HG03196 (cell line): ENCODE measurements at regions not wholly inside any gene's neighbourhood (a gene's known extent, or its start where the extent isn't known, plus 50 kb on each side); places are given as distances from the start of the nearest gene placed in this dataset.
A peak's percentile ranks its signal among the peaks of the same experiment; 100 is the strongest.
"Not testable (repeated sequence)": the region's sequence is repeated elsewhere in the genome, so short reads cannot be mapped to it uniquely, and the experiment has no call there.

ENCODE experiments used
- ATAC-seq: cut with Tn5 transposase; IDR thresholded peaks from one replicate; pipeline ENCODE4 v1.9.1; 2021; ENCODE audit not compliant: unreplicated experiment

GRCh38 chr5:163330723-163331668 is 106.4 kb upstream of the CCNG1 start:
- no peak for ATAC-seq

DNA sequence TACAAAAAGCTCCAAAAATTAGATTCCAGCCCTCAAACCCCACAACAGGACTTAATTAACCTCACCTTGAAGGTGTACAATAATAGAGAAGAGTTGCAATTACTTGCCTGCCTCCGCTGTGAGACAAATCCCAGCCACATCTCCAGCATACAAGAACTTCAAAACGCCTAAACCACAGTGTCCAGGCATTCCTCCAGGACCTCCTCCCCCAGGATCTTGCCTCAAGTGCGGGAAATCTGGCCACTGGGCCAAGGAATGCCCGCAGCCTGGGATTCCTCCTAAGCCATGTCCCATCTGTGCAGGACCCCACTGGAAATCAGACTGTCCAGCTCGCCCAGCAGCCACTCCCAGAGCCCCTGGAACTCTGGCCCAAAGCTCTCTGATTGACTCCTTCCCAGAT is 101.3 kb upstream of the CCNG1 start:
- ATAC-seq, result not testable (repeated sequence)

DNA sequence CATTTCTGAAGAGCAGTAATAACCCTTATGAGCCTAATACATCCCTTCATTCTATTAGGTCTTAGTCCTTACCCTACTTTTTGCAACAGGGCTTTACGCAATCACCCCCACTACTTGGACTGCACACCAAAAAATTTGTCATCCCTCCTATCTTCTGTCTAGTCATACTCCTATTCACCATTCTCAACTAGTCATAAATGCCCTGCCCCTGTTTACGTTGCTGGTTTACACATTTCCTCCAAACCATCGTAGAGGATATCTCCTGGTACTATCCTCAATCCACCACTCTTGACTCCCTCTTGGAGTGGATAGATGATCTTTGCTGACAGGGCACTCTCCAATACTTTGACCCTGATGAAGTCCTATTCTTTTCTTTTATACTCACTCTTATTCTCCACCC is 98.2 kb upstream of the CCNG1 start:
- no peak for ATAC-seq

DNA sequence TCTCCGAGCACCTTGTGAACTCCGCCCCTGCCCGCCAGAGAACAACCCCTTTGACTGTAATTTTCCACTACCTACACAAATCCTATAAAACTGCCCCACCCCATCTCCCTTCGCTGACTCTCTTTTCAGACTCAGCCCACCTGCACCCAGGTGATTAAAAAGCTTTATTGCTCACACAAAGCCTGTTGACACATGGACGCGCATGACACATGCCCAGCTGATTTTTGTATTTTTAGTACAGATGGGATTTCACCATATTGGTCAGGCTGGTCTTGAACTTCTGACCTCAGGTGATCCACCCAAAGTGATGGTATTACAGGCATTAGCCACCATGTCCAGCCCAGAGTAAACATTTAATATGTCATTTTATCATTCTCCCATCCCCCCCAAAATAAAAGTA is 97.0 kb upstream of the CCNG1 start:
- ATAC-seq, result not testable (repeated sequence)

DNA sequence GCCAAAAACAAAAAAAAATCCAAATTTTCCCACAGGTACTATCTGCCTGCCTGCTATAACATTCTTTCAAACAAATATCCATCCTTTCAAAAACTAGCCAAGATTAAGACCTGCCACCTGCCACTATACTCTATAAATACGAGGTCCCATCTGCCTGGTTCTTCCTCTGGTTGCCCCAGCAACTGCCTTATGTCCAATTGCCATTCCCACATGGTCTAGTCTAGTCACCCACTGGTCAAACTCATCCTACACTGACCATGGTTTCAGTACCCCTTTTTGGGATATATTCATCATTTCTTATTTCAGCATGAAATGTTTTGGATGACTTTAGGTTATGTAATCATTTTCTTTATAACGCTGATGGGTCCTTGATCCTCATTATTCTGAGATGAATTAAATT is 95.1 kb upstream of the CCNG1 start:
- ATAC-seq, result no peak

GRCh38 chr5:163345216-163345615 is 92.2 kb upstream of the CCNG1 start:
- no peak for ATAC-seq

DNA sequence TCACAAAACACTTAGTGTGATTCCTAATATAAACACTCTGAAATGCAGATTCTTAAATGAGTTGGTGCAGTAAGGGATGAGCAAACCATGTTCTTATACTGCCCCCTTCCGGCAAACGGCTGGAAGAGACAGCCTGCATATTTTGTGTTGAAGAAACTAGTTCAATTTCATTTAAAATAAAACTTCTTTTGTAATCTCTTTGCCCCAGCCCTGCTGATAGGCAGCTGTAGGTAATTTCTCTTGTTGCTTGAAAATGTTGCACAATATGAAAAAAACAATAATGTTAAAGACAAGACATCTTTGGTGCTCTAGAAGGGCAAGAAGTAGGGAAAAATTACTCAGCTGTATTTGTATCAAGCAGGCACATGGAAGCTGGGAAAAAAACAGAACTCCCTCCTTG is 89.7 kb upstream of the CCNG1 start:
- peak; percentile 68 for ATAC-seq

DNA sequence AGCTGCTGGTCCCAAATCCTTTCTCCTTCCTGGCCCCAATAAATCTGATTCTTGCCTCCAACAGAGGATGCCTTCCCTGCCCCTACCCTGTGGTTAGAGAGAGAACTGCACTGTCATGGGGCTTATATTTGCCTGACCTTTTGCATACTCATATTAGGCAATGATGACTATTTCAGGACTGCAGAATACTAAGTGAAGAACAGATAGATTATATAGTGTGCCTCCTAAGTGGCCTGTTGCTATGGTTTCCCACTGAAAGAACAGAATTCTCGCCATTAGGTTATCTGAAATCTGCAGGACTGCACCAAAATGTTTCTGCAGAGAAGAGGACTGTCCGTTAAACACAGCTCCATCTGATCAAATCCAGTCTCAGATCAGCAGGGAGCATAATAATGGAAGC is 87.3 kb upstream of the CCNG1 start:
- no peak for ATAC-seq

DNA sequence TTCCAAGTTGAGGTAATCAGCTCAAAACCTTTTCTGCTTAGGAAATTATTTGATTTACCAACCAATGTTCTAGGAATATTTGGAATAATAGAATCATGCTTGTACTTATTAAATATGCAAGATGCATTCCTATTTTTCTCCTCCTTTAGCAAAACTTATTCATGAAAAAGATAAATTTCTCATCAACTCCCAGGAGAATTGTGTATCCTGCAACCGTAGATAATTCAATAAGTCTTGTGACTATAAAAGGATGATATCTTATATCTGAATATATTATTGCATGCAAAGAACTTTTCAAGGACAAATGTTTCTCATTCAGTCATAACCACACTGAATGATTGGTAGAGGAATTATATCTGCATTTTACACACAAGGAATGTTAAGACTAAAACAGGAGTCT is 84.9 kb upstream of the CCNG1 start:
- ATAC-seq, result no peak

- not testable (repeated sequence) for ATAC-seq
Measured at GRCh38 chr5:163355811-163356210, 81.6 kb upstream of the CCNG1 start.

DNA sequence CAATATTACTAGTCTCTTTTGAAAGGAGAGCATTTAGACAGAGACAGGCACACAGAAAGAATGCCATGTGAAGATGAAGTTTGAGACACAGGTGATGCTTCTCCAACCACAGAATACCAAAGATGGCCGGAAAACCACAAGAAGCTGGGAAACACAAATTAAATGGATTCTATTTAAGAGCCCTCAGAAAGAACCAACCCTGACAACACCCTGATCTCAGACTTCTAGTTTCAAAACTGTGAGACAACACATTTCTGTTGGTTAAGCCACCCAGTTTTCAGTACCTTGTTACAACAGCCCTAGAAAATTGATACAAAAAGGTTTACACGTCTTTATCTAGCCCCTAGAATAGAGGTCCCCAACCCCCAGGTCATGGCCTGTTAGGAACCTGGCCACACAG is 79.8 kb upstream of the CCNG1 start:
- no peak for ATAC-seq

- no peak for ATAC-seq
Measured at GRCh38 chr5:163360656-163361055, 76.7 kb upstream of the CCNG1 start.

DNA sequence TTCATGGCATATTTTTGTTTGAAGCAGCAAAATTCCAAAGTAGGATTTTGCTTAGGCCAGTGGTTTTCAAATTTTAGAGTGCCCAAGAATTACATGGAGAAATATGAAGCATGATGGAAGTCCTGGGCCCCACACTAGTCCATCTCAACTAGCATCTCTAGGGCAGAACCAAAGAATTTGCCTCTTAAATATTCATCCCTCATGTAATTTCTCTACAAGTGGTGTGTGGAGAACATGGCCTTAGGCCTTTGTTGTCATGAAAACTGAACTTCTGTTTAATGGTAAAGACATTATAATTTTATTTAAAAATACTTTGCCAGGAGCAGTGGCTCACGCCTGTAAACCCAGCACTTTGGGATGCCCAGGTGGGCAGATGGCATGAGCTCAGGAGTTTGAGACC is 75.9 kb upstream of the CCNG1 start:
- ATAC-seq, result no peak

DNA sequence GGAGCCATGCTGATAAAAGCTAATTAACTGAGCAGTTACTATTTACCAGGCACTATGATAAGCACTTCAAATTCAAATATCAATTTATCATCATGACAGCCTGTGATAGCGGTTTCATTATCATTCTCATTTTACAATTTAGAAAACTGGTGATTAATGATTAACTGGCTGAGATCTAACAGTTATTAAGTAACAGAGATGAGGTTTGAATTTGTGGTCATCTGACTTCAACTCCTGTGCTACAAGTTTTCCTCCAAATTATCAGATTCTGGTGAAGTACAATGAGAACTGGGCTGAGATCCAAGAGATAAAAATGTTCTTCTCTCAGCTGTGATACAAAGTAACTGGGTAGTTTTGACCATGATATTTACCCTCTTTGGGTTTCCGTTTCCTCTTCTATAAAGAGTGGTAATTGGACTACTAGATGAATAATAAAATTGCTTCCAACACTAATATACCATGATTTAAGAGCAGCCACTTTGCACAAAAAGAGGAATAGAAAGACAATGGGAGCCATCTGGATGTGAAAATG is 74.5 kb upstream of the CCNG1 start:
- no peak for ATAC-seq

- ATAC-seq, result no peak
Measured at GRCh38 chr5:163363389-163363788, 74.0 kb upstream of the CCNG1 start.

GRCh38 chr5:163366757-163367156 is 70.6 kb upstream of the CCNG1 start:
- no peak for ATAC-seq

- ATAC-seq, result no peak
Measured at GRCh38 chr5:163369776-163370385, 67.5 kb upstream of the CCNG1 start.

DNA sequence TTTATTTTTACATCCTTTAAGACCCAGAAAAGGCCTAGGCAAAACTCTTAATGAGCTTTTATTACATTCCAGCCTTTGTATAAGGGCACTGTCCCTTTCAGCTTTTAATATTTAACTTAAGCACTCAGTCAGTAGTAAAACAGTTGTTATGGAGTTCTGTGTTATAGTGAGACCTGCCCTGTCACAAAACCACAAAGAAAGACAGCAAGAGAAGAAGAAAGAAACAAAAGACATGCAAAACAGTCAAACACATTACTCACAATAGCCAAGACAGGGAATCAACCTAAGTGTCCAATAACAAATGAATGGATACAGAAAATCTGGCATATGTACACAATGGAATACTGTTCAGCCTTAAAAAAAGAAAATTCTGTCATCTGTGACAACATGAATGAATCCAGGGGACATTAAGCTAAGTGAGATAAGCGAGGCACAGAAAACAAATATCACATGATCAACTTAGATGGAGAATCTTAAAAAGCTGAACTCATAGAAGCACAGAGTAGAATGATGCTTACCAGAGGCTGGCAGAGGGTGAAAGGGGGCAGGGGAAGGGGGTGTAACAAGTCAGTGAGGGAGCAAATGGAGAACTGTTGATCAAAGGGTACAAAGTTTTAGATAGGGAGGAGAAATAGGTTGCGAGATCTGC is 63.8 kb upstream of the CCNG1 start:
- no peak for ATAC-seq

DNA sequence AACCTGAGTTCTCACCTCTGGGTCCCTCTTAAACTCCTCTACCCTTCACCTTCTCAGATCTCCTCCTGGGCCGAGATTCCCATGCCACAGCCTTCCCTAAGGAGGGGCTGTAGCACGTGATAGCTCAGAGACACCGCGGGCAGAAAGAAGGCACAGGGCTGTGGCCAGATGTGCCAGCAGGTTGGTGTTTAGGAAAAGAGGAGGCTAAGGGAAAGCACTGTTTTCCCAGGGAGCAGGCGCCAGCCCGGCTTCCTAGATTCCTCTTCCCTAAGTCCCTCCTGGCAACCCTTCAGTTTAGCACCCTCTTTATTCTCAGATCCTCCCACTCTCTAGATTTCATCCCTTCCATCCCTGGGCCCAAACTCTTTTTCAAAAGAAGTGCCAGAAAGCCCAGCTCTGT is 59.4 kb upstream of the CCNG1 start:
- ATAC-seq, result no peak

DNA sequence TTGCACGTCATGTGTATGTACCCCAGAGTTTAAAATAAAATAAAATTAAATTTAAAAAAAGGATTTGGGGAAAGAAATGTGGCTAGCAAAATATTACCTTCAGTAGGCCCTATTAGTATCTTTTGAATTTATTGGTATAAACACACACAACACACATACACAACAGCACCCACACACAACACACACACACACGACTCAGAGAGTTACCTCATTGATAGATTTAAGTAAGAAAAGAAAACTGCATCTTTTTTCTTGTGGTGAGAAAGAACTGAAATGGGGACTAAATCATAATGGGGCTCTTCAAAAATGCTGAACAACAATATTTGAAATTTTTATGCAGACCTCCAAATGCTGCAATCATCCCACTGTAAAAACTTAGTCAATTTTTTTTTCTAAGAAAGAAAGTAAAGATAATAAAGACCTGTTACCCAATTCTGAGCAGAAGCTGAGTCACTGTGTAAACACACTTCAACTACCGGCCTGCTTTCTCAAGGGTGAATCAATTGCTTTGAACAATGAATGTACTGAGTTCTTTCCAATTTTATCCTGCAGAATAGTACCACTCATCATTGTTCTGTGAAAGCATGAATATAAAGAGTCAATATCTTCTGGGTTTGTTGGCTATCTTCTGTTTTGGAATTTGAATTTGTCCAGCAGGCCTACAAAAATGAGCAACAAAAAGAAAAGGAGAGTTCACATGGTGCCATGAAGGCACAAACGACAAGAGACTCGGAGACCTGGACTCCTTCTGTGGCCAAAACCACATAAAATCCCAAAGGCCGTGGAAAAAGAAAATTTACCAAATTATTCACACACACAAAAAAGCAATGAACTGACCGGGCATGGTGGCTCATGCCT is 57.9 kb upstream of the CCNG1 start:
- no peak for ATAC-seq

DNA sequence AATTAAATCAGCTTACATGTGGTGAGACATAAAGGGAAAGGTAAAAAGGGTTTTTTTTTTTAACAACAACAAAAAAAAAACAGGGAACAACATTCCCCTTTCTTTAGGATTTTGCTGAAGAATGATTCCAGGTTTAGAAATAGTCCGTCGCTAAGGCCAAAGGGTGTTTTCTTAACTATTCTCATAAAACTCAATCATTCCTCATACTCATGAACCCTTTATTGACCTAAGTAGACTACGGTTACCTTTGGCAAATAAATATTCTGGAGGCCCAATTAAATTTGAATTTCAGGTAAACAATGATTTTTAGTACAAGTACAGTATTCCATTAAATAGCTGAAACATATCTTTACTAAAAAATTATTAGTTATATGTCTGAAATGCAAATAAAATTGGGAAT is 55.6 kb upstream of the CCNG1 start:
- no peak for ATAC-seq
